HL-60 (cell line): ENCODE measurements at regions not wholly inside any gene's neighbourhood (a gene's known extent, or its start where the extent isn't known, plus 50 kb on each side); places are given as distances from the start of the nearest gene placed in this dataset.

ENCODE experiments used
- GABPA ChIP-seq: IDR thresholded peaks from 2 replicates; pipeline ENCODE4 v1.6.1; 2012; ENCODE audit warnings: low read depth
- SPI1 ChIP-seq: IDR thresholded peaks from 2 replicates; pipeline ENCODE4 v1.6.1; 2012; ENCODE audit warnings: low read depth, mild to moderate bottlenecking, borderline replicate concordance
- TF ChIP-seq, protein P1 (sequence below): IDR thresholded peaks from one replicate; pipeline ENCODE4 v1.5.1; 2011; ENCODE audit warnings: low read length, control low read depth, inconsistent platforms; ENCODE audit not compliant: insufficient read depth
- TF ChIP-seq, protein P2 (sequence below): IDR thresholded peaks from 2 replicates; pipeline ENCODE4 v1.6.1; 2012; ENCODE audit warnings: low read depth; ENCODE audit not compliant: insufficient replicate concordance

DNA sequence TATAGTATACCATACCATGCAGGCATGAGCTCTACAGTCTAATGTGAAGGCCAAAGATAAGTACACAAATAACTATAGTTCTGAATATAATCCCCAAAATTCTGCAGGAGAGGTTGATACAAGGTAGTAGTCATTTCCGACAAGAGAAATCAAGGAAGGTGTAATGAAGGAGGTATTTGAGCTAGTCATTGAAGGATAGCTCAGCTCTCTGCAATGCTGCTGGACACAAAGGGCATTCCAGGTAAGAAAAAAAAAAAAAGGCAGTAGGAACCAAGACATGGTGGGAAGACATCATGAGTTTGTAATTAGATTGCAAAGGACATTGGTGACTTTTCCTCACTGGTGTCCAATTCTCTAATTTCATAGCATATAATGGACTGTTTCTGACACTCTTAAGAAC is 285.3 kb downstream of the AHR start:
- TF ChIP-seq, protein P1, sequence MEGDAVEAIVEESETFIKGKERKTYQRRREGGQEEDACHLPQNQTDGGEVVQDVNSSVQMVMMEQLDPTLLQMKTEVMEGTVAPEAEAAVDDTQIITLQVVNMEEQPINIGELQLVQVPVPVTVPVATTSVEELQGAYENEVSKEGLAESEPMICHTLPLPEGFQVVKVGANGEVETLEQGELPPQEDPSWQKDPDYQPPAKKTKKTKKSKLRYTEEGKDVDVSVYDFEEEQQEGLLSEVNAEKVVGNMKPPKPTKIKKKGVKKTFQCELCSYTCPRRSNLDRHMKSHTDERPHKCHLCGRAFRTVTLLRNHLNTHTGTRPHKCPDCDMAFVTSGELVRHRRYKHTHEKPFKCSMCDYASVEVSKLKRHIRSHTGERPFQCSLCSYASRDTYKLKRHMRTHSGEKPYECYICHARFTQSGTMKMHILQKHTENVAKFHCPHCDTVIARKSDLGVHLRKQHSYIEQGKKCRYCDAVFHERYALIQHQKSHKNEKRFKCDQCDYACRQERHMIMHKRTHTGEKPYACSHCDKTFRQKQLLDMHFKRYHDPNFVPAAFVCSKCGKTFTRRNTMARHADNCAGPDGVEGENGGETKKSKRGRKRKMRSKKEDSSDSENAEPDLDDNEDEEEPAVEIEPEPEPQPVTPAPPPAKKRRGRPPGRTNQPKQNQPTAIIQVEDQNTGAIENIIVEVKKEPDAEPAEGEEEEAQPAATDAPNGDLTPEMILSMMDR, result no peak
- TF ChIP-seq, protein P2, sequence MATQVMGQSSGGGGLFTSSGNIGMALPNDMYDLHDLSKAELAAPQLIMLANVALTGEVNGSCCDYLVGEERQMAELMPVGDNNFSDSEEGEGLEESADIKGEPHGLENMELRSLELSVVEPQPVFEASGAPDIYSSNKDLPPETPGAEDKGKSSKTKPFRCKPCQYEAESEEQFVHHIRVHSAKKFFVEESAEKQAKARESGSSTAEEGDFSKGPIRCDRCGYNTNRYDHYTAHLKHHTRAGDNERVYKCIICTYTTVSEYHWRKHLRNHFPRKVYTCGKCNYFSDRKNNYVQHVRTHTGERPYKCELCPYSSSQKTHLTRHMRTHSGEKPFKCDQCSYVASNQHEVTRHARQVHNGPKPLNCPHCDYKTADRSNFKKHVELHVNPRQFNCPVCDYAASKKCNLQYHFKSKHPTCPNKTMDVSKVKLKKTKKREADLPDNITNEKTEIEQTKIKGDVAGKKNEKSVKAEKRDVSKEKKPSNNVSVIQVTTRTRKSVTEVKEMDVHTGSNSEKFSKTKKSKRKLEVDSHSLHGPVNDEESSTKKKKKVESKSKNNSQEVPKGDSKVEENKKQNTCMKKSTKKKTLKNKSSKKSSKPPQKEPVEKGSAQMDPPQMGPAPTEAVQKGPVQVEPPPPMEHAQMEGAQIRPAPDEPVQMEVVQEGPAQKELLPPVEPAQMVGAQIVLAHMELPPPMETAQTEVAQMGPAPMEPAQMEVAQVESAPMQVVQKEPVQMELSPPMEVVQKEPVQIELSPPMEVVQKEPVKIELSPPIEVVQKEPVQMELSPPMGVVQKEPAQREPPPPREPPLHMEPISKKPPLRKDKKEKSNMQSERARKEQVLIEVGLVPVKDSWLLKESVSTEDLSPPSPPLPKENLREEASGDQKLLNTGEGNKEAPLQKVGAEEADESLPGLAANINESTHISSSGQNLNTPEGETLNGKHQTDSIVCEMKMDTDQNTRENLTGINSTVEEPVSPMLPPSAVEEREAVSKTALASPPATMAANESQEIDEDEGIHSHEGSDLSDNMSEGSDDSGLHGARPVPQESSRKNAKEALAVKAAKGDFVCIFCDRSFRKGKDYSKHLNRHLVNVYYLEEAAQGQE, result no peak
- TF ChIP-seq SPI1, result no peak
- TF ChIP-seq GABPA, result no peak
